Activated CD8-positive, alpha-beta memory T cell treated with anti-CD3 and anti-CD28 coated beads for 4 hours (primary cell): ENCODE measurements at regions not wholly inside any gene's neighbourhood (a gene's known extent, or its start where the extent isn't known, plus 50 kb on each side); places are given as distances from the start of the nearest gene placed in this dataset.

Experiments
- DNase-seq, 2 donors: peaks; one replicate each; pipeline ENCODE4 v3.0.0-alpha.2; 2020; ENCODE audit warnings: low read depth in 2 of 2

- no peak for DNase-seq
Observed at GRCh38 chr21:38556390-38556789, 58.1 kb upstream of the ERG start.

- DNase-seq: no peak
Observed at GRCh38 chr21:38561205-38561604, 62.9 kb upstream of the ERG start.

- DNase-seq: no peak
Observed at GRCh38 chr21:38561613-38562581, 63.6 kb upstream of the ERG start.

- DNase-seq: no peak
Observed at GRCh38 chr21:38567335-38567969, 69.2 kb upstream of the ERG start.

GRCh38 chr21:38567970-38568360, 69.7 kb upstream of the ERG start:
- no peak for DNase-seq

- no peak for DNase-seq
Observed at GRCh38 chr21:38569733-38570132, 71.5 kb upstream of the ERG start.

GRCh38 chr21:38570596-38570995, 72.3 kb upstream of the ERG start:
- DNase-seq: no peak

GRCh38 chr21:38574895-38575575, 76.8 kb upstream of the ERG start:
- DNase-seq: no peak

GRCh38 chr21:38577887-38578286, 79.6 kb upstream of the ERG start:
- DNase-seq: no peak

GRCh38 chr21:38590449-38591217, 92.4 kb upstream of the ERG start:
- no peak for DNase-seq

- no peak for DNase-seq
Observed at GRCh38 chr21:38591218-38591537, 92.9 kb upstream of the ERG start.

GRCh38 chr21:38596264-38597042, 98.2 kb upstream of the ERG start:
- no peak for DNase-seq

GRCh38 chr21:38597421-38597820, 99.1 kb upstream of the ERG start:
- no peak for DNase-seq

GRCh38 chr21:38598413-38598812, 100.1 kb upstream of the ERG start:
- no peak for DNase-seq

GRCh38 chr21:38599381-38599975, 101.2 kb upstream of the ERG start:
- no peak for DNase-seq

- no peak for DNase-seq
Observed at GRCh38 chr21:38600106-38600505, 101.8 kb upstream of the ERG start.

GRCh38 chr21:38605236-38605635, 107.0 kb upstream of the ERG start:
- DNase-seq: no peak

GRCh38 chr21:38609580-38609979, 111.3 kb upstream of the ERG start:
- DNase-seq: no peak

- no peak for DNase-seq
Observed at GRCh38 chr21:38610623-38611251, 112.5 kb upstream of the ERG start.

GRCh38 chr21:38611277-38611676, 113.0 kb upstream of the ERG start:
- no peak for DNase-seq
